NCI-H2107 (cell line): ENCODE measurements at regions not wholly inside any gene's neighbourhood (a gene's known extent, or its start where the extent isn't known, plus 50 kb on each side); places are given as distances from the start of the nearest gene placed in this dataset.
"Not testable (repeated sequence)": the region's sequence is repeated elsewhere in the genome, so short reads cannot be mapped to it uniquely, and the experiment has no call there.

ENCODE experiments used
- DNase-seq: peaks from one replicate; lab custom pipeline; 2025; lab: John Stamatoyannopoulos, UW

DNA sequence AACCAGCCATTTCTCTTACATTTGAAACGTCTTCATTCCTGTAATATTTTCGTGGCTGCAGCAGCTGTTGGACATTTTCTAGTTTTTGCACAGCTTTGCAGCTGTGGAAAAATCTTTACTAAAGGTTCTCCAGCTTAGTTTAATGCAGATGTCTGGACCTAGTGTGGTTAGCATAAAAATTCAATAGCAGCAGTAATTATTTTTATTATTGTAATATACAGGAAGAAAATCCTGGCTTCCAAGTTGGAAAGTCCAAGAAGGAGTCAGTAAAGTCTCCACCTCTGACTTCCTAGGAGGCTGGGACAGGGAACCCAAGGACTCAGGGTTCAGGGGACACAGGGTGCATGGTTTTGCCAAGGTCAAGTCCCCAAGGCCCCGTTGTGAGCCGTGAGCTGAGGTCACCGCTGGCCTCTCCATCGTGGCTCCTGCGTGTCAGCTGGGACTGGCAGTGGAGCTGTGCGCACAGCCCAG, 230.6 kb downstream of the FNDC1 start:
- no peak for DNase-seq

DNA sequence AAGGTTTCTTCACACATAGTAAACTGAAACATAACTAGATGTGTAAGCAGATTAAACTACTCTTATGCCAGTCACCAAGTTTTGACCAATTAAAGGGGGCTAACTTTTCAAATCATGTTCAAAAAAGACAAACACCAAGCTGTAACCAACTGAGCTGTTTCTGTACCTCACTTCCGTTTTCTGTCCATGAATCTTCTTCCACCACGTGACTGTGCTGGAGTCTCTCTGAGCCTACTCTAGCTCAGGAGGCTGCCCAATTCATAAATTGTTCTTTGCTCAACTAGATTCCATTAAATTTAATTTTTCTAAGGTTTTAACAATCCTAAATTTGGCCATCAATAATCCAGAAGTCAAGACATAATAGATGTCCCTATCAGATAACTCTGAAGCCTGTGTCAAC, 229.4 kb downstream of the FNDC1 start:
- no peak for DNase-seq

DNA sequence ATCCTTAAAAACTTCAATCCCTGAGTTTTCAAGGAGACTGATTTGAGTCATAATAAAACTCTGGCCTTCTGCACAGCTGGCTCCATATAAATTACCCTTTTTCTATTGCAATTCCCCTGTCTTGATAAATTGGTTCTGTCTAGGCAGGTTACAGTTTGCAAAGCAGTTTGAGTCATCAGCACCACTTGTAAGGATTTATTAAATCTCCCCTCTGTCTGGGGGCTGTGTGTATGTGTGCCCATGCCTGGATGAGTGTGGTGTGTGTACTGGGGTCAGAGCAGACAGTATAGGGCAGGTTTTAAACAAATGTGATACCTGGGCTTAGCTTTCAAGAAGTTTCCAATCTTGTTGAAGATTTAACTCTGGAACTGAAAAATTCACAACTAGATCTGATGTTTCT, 228.6 kb downstream of the FNDC1 start:
- DNase-seq, result no peak

DNA sequence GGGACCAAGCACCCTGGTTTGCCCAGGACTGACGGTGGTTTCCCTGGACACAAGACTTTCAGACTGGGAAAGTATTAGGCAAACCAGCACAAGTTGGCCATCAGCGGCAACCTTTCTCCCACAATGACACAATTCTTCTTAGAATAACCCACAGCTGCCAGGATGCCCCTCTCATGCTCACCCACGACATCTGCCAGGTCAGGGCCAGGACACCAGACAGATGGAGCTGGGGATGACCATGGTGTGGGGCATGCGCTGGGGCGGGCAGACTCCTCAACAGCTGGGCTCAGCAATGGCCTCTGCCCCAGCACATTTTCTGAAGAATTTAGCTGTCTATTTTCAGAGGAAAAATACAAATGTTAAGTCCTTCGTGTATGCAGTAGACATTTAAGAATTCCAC, 226.4 kb downstream of the FNDC1 start:
- no peak for DNase-seq

GRCh38 chr6:159392695-159393094, 223.5 kb downstream of the FNDC1 start:
- not testable (repeated sequence) for DNase-seq

DNA sequence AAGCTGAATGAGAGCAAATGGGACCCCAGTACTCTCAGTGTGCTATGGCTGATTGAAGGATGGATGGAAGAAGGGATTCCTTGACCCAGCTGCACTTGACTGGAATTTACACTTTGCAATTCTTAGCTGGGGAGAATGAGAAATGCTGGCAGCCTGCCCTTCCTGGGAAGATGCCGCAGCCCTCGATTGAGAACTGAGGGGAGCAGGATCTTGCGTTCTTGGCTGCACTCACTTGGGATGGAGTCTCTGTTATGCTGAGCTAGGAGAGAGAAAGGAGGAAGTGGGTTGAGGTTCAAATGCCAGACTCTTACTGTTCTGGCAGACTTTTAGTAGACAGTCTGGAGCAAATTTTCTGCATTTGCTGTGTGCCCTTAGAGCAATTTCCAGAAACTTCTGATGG, 221.2 kb downstream of the FNDC1 start:
- no peak for DNase-seq

DNA sequence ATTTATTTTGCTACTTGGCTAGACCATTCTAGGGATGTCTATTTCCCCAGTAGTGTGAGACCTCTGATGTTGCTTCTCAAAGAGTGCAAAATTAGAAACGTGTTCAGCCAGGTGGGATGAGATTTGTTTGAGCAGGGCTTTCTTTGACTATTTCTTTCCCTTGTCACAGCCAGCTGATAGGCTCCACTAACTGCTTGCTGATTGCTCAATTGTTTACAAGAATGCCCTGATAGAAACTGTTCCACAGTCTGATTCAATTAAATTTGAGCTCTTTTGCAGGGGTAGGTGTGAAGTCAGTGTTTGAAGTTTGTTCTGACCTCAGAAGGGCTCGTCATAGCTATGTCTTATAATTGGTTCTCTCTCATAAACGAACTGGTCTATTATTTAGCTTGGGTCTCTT, 220.5 kb downstream of the FNDC1 start:
- no peak for DNase-seq

- DNase-seq, result no peak
These were observed 210.9 kb downstream of the FNDC1 start for GRCh38 chr6:159380114-159380513.

- no peak for DNase-seq
These were observed 209.5 kb downstream of the FNDC1 start for GRCh38 chr6:159378411-159379328.

- no peak for DNase-seq
These were observed 207.4 kb downstream of the FNDC1 start for GRCh38 chr6:159376516-159377158.

DNA sequence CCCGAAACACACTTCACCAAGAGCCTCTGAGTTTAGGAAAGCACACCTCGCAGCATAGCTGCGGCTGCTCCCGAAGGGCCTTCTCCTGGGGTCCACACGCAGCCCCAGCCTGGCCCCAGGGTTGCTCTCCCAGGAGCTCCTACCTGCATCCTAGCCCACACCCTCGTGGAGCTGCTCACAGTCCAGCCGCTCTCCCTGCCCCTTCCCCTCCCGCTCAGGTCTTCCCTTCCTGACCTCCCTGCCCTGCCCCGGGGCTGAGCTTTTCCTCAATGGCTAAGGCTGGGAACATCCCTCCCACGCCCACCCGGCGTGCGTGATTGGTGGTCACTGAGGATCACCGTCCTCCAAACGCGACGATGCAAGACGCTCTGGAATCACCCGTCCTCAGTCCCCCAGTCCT, 205.8 kb downstream of the FNDC1 start:
- DNase-seq, result no peak

DNA sequence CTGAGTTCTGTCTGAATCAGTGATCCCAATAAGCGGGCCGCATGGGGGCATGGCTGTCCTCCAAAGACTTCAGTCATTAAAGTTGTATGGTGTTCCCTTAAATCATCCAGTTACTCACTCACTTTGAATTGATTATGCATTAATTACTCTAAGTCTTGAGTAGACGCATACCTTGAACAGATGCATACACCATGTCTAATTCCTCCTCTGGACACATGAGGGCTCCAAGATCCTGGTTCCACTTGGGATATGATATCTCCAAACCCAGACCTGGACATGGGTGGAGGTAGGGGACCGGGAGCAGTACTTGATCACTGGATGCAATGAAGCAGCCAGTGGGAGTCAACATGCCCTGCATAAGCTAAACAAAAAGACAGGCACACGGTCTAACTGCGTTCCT, 204.5 kb downstream of the FNDC1 start:
- DNase-seq, result no peak

DNA sequence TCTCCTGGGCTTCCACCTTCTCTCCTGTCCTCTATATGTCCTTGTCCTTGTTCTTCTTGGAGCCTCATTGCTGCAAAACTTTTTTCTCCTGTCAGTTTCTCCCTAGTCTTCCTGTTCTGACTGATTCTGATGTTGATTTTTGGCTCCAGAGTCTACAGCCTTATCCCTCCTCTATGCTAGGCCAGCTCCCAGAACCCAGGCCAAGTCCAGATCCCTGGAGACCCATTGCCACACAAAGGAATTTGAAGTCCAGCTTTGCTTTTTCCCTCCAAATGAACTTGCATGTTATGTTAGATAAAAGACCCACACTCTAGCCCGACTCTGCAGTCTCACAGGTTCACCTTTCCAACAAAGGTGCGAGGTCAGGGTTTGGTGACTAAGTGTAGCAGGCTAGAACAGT, 203.1 kb downstream of the FNDC1 start:
- no peak for DNase-seq

GRCh38 chr6:159360306-159360705, 191.1 kb downstream of the FNDC1 start:
- no peak for DNase-seq

DNA sequence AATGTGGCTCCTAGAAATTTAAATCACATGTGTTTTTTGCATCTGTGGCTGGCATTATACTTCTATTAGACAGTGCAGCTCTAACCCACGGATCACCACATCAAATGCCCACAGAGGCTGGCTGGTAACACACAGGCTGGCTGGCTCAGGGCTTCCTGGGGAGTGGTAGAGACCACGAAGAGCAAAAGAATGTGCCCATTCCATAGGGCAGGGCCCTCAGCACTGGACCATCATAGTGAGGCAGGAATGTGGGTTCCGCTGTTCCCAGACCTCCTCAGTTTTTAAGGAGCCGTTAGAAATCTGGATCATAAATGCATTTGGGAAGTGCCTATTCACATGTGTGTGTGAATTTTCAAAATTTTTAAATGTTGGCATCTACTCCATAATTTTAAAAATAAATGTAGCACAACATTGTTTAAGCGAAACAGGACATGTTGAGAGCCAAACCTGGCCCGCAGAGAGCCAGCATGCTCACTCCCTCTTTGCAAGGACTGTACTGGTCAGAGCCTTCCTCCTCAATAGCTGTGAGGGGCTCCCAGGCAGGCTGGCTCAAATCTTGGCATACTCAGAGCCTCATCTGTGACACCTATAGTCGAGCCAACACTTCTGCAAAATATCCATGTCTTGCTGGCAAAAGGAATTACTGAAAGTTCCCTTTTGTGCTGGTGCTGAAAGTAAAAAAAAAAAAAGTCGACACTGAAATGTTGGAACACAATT, 190.5 kb downstream of the FNDC1 start:
- no peak for DNase-seq

GRCh38 chr6:159358562-159358961, 189.4 kb downstream of the FNDC1 start:
- no peak for DNase-seq

GRCh38 chr6:159357211-159357915, 188.2 kb downstream of the FNDC1 start:
- DNase-seq, result no peak

DNA sequence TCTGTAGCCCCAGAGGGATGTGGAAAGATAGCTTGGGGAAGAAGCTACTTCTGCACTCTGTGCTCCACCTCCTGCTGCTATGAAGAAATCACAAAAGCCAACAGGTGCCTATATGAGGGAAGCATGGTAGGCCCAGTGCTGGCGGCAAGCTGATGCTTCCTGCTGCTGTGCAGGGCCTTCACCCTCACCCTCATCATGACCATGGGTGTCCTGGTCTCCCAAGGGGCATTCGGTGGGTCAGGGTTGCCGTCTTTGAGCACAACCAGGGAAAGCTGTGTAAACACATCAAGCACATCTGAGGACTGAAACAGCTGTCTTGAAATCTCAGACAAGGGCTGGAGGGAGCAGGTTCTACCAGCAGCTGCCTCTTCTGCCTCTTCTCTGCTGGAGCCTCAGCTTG, 184.0 kb downstream of the FNDC1 start:
- DNase-seq, result no peak

- no peak for DNase-seq
These were observed 182.5 kb downstream of the FNDC1 start for GRCh38 chr6:159351707-159352106.

GRCh38 chr6:159349915-159350314, 180.7 kb downstream of the FNDC1 start:
- no peak for DNase-seq

DNA sequence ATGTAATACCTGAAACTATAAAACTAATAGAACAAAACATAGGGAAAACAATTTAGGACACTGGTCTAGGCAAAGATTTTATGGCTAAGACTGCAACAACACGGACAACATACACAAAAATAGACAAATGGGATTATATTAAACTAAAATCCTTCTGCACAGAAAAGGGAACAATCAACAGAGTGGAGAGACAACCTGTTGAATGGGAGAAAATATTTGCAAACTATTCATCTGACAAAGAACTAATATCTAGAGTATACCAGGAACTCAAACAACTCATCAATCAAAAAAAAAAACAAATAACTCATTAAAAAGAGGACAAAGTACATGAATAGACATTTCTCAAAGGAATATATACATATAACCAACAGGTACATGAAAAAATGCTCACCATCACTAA, 174.5 kb downstream of the FNDC1 start:
- no peak for DNase-seq

DNA sequence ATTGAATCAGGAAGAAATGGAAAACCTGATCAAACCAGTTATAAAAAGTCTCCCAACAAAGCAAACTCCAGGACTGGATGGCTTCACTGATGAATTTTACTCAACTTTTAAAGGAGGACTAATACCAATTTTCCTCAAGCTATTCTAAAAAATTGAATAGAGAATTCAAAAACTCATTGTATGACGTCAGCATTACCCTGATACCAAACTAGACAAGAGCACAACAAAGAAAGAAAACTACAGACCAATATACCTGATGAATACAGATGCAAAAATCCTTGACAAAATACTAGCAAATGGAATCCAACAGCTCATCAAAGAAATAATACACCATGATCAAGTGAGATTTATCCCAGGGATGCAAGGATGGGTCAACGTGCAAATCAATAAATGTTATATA, 172.9 kb downstream of the FNDC1 start:
- no peak for DNase-seq
